Right renal pelvis (tissue), 4 donors: ENCODE measurements at regions not wholly inside any gene's neighbourhood (a gene's known extent, or its start where the extent isn't known, plus 50 kb on each side); places are given as distances from the start of the nearest gene placed in this dataset.

Experiments used
- DNase-seq, 4 donors: peaks; one replicate each; pipeline ENCODE4 v3.0.0-alpha.2; 2013; ENCODE audit warnings: low read depth in 4 of 4, low spot score in 3 of 4, missing footprints in 1 of 4

DNA sequence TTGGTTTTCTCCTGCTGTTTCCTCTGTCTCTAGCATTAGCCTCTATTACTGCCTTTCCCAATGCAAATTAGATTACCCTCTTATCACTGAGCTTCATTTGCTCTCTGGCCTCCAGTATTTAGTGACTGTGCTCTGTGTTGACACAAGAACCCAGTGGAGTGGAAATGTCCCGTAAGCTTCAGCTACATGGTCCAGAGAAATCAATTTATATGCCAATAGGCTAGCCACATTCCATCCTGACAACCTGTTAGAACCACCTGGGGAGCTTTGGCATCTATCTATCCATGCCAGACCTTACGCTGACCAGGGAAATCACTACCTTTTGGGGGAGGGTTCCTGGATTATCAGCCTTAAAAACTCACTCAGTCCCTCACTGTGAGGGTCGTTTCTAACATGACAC, 459.6 kb downstream of the UTRN start:
- no peak for DNase-seq

DNA sequence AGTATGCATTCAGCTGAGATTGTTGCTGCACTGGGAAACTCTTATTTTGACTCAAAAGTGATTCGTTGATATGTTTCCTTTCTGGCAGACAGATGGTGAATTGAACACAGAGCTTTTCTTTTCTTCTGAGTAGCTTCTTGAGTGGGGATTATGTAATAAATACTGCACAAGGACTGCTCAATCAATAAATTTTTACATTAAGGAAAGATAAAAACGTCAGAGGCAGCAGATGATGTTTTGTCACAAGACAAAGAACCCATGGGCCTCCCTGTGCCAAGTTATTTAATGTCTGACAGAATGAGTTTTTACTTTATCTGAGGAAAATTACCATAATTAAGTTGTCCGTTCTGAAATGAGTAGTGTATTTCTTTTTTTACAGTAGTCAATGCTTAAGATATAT, 460.3 kb downstream of the UTRN start:
- no peak for DNase-seq

DNA sequence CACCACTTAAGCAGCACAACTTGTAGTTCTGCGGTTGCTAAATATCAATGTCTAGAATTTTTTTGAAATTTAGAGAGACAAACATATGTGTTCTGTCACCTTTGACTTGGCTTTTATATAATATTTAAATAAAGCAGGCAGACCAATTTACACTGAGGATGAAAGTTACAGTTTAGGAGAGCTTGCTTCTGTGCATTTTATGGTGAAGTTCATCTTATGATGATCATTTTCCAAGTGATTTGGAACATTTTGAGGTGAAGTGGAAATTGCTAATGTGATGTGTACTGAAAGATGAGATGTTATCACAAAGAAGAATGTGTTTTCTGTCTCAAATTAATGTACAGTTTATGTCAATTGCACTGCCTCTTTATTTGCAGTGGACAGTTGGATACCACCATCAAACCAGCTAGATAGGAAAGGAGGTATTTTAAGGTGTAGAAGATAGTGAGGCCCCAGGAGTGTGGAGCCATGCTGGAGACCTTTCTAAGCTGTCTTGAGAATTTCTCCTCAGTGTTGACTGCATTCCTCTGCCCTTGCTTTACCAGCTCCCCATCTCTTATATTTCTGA, 461.9 kb downstream of the UTRN start:
- DNase-seq = no peak

DNA sequence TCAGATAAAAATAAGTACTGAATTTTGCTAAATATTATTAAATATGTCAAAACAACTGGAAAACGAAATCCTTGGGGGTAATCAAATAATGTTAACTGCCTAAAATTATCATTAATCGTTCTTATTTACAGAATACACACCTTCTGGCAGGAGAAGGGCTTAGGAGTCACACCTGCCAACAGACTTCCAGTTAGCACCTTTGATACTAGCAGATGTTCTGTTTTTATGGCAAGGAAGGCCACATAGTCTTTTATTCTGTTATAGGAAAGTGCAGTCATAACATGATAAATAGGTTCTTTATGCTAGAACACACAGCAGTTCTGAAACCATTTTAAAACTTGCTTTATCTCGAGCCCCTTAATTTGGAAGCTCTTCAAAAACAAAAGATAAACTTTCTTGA, 464.1 kb downstream of the UTRN start:
- DNase-seq = no peak

DNA sequence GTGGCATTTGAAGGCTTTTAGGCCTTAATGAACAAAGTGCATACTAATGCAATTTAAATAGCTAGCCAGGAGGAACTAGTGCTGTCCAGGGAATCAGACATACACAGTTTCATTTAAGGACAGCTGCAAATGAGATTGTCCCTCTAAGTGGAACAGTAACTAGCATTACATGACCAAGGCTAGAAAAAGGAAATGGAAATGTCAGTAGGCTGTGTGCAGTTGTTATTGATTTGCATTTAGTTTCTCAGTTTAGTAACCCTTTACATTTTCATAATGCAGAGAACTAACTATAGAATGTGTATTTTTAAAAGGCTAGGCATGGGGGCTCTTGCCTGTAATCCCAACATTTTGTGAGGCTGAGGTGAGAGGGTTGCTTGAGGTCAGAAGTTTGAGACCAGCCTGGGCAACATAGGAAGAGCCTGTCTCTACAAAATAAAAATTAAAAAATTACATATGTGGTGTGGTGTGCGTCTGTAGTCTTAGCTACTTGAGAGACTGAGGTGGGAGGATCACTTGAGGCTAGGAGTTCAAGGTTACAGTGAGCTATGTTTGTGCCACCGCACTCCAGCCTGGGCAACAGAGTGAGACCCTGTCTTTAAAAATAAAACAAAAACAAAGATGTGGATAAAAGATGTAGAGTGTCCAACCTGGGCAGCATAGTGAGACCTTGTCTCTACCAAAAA, 468.0 kb downstream of the UTRN start:
- no peak for DNase-seq

GRCh38 chr6:144756469-144756868, 471.3 kb downstream of the UTRN start:
- DNase-seq = no peak

GRCh38 chr6:144757299-144757698, 472.2 kb downstream of the UTRN start:
- no peak for DNase-seq

DNA sequence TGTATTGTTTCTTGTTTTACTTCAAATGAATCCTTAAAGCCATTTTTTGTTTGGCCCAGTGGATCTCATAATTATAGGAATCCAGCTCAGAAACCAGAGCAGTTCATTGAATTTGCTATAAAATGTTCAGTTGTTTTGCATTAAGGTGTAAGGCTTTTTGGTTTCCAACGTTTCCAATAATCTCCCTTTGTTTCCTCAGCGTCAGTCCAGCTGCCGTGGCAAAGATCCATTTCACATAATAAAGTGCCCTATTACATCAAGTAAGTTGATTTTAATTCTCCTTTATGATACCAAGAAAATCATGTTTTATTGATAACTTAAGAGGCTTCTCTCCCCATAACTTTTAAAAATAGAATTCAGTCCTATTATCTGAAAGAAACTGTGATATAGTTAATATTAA, 472.6 kb downstream of the UTRN start:
- no peak for DNase-seq

DNA sequence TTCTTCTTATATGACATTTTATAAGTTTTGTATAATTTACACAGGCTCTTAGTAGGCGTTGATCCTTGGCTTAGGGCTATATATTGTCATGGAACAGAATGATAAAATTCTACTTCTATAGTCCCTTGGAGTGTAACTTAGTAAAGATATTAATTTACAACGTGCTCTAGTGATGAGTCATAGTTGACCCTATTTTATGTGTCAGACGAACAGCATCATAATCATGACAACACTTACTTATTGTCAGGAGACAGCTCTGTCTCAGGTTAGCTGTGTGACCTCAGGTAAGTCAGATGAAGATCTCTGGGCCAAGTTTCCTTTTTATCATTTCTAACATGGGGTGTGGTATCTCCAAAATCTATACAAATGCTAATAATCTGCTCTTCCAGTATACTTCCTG, 473.5 kb downstream of the UTRN start:
- no peak for DNase-seq

DNA sequence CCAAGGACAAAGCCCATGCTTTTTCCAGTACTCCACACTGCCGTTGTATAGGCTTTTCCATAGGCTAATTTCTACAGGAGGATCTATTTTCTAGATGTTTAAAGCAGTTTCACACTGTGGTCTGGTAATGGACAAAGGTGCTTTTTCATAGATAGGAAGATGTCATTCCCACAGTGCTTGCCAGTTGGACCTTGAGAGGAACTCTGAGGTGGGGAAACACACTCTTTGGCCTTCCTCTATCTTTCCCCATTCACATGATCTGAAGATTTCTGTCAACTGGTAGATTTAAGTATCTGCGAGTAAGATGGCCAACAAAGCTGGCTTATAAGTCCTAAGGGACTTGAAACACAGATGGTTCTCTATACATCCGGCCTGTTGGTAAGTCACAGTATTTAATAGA, 477.3 kb downstream of the UTRN start:
- DNase-seq = no peak

DNA sequence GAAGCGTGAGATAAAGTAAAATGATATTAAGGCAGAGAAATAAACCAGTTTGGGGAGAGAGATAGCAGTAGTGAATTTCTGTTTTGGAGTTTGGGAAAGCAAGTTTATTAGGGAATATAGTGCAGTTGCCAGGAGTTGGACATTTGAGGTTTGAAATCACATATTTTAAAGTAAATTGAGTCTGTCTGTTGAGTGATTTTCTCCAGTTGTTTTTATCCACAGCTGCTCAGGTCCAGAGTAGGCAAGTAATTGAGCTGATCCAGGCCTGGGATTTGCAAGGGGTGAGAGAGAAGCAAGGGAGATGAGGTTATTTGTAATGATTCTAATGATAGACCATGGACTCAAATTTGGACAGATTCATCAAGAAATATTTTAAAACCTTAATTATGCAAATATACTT, 481.9 kb downstream of the UTRN start:
- no peak for DNase-seq

- no peak for DNase-seq
Observed at GRCh38 chr6:144768551-144769075, 483.5 kb downstream of the UTRN start.

GRCh38 chr6:144769142-144769541, 484.0 kb downstream of the UTRN start:
- no peak for DNase-seq

GRCh38 chr6:144776031-144776819, 491.1 kb downstream of the UTRN start:
- peak in 2 of 4 donors; percentile 10 to 24 for DNase-seq

- no peak for DNase-seq
Observed at GRCh38 chr6:144777249-144777648, 492.1 kb downstream of the UTRN start.

DNA sequence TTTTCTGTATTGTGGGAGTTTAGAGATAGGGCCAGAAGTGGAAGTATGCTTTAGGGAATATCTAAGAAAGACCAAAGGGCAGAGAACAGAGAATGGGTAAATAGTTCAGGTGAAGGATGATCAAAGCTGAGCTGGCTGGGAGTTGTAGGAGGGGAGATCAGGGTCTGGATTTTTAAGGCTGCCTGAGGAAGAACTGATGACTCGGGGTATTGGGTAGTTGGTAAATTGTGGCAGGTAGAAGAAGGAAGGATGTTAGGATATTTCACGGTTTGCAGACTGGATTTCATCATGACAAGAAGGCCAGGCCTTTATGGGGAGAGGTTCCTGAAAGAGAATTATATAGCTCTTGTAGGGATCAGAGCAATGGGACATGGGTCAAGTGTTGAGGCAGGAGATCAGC, 492.9 kb downstream of the UTRN start:
- no peak for DNase-seq

GRCh38 chr6:144778773-144779492, 493.8 kb downstream of the UTRN start:
- no peak for DNase-seq

DNA sequence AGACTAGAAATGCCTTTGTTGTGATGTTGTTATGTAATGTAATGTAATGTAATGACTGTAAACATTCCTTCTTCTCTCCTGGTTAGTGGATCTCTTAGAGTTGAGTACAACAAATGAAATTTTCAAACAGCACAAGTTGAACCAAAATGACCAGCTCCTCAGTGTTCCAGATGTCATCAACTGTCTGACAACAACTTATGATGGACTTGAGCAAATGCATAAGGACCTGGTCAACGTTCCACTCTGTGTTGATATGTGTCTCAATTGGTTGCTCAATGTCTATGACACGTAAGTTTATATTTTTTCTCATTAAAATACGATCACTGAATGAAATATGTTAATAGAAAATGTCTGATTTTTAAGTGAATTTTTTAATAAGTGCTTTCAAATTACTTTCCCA, 496.7 kb downstream of the UTRN start:
- no peak for DNase-seq

DNA sequence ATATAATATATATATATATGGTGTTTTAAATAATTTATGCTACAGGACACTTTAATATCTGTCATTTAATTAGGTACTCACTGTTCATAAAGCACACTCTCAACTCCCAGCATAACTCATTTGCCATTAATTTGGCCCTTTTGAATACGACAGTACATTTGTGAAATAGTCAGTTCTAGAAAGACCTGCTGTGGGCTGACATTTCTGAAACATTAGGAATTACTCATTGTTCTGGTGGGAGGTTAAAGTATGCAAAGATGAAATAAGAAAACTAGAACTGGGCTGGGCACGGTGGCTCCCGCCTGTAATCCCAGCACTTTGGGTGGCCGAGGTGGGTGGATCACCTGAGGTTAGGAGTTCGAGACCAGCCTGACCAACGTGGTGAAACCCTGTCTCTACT, 497.5 kb downstream of the UTRN start:
- no peak for DNase-seq

GRCh38 chr6:144785056-144785455, 499.9 kb downstream of the UTRN start:
- DNase-seq = no peak

DNA sequence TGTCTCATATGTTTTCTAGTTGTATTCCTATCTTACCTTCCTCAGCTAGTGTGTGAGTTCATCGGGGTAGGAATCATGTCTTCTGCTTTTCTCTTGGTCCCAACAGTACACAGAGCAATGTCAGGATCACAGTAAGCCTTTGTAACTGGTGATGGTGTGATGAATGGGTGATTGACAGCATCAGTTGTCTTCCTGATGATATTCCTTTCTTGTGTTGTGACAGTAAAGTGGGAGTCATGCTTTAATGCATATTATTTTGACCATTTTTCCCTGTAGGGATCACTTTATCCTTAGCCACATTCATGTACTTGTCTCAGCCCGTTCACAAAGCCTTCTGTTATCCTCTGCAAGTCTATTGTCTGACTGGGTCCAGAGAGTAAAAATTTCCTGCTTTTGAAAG, 501.7 kb downstream of the UTRN start:
- DNase-seq = no peak
